A549 (cell line): ENCODE measurements at regions not wholly inside any gene's neighbourhood (a gene's known extent, or its start where the extent isn't known, plus 50 kb on each side); places are given as distances from the start of the nearest gene placed in this dataset.

Experiments
- ATAC-seq, 2 experiments: fragments of 200-7000 bp in 1 of 2; fragments of >200 bp in 1 of 2; cut with Nextera tagmentation in 1 of 2; cut with Tn5 transposase in 1 of 2; 3 replicates each; pipeline versions ENCODE4 v1.8.0 to v1.9.1; 2018 to 2020; ENCODE audit warnings: mild to moderate bottlenecking in 1 of 2, moderate library complexity in 1 of 2
- CTCF ChIA-PET: fragments of 300-600 bp; sonication (Branson Sonifier 250); formaldehyde crosslinking; extraction: SDS; loops from one replicate; lab custom pipeline; 2021; ENCODE audit warnings: antibody characterized with exemption, inconsistent platforms; lab: Yijun Ruan, JAX
- POLR2A ChIA-PET: fragments of 350-600 bp; formaldehyde crosslinking; extraction: SDS; loops from one replicate; lab custom pipeline; 2021; ENCODE audit warnings: antibody characterized with exemption, inconsistent platforms; lab: Yijun Ruan, JAX
- DNase-seq, 2 experiments: peaks; one replicate each; pipeline versions ENCODE4 v3.0.0 to v3.0.0-alpha.2; 2011 to 2016; ENCODE audit warnings: low read depth in 1 of 2, low spot score in 1 of 2
- FAIRE-seq: peaks from 2 replicates; lab custom pipeline; 2011; peaks lifted over from hg19 to GRCh38; lab: Jason Lieb, UNC
- H3K27ac ChIP-seq, 2 experiments: fragments of >200 bp; sonication (Bioruptor Twin); formaldehyde crosslinking; 3 replicates each; pipeline ENCODE4 v1.5.1; 2016 to 2017
- H3K4me1 ChIP-seq: fragments of >200 bp; sonication (Bioruptor Twin); formaldehyde crosslinking; 3 replicates; pipeline ENCODE4 v1.6.1; 2016
- H3K4me2 ChIP-seq: fragments of >200 bp; sonication (Bioruptor Twin); formaldehyde crosslinking; 3 replicates; pipeline ENCODE4 v1.6.1; 2016
- H3K4me3 ChIP-seq: fragments of >200 bp; sonication (Bioruptor Twin); formaldehyde crosslinking; 3 replicates; pipeline ENCODE4 v1.5.1; 2016
- H3K9me3 ChIP-seq: fragments of >200 bp; sonication (Bioruptor Twin); formaldehyde crosslinking; 3 replicates; pipeline ENCODE4 v1.6.1; 2016
- BHLHE40 ChIP-seq: IDR thresholded peaks from 2 replicates; pipeline ENCODE4 v1.6.1; 2012; ENCODE audit warnings: low read depth, low read length, inconsistent platforms
- CTCF ChIP-seq: fragments of >200 bp; sonication (Bioruptor Twin); formaldehyde crosslinking; IDR thresholded peaks from 3 replicates; pipeline ENCODE4 v1.5.1; 2016
- FOSB ChIP-seq: fragments of 250-450 bp; sonication (Bioruptor Pico); IDR thresholded peaks from 2 replicates; pipeline ENCODE4 v1.5.0; 2020; ENCODE audit warnings: mild to moderate bottlenecking, moderate library complexity
- HDAC2 ChIP-seq: fragments of 200-600 bp; sonication (generic); IDR thresholded peaks from 2 replicates; pipeline ENCODE4 v1.6.1; 2016
- HES2 ChIP-seq: fragments of >200 bp; sonication (Bioruptor Twin); formaldehyde crosslinking; IDR thresholded peaks from 2 replicates; pipeline ENCODE4 v1.6.1; 2016
- JUN ChIP-seq, 2 experiments: fragments of >200 bp; sonication (Bioruptor Twin); formaldehyde crosslinking; IDR thresholded peaks; 2 replicates in 1 of 2; 3 replicates in 1 of 2; pipeline ENCODE4 v1.6.1; 2016 to 2017
- KDM5A ChIP-seq: fragments of 200-600 bp; sonication (generic); IDR thresholded peaks from 2 replicates; pipeline ENCODE4 v1.6.1; 2016; ENCODE audit warnings: antibody characterized with exemption, mild to moderate bottlenecking
- MYC ChIP-seq: IDR thresholded peaks from 2 replicates; pipeline ENCODE4 v1.6.1; 2012; ENCODE audit warnings: mild to moderate bottlenecking, inconsistent platforms, low read length, improper control_type of control experiment, borderline replicate concordance
- NR3C1 ChIP-seq: fragments of >200 bp; sonication (Bioruptor Twin); formaldehyde crosslinking; IDR thresholded peaks from 3 replicates; pipeline ENCODE4 v1.6.1; 2017
- PBX3 ChIP-seq: IDR thresholded peaks from 2 replicates; pipeline ENCODE4 v1.6.1; 2012
- RNF2 ChIP-seq: fragments of 200-600 bp; sonication (generic); IDR thresholded peaks from 2 replicates; pipeline ENCODE4 v1.6.1; 2016; ENCODE audit warnings: low read depth, mild to moderate bottlenecking, antibody characterized with exemption, moderate library complexity, borderline replicate concordance
- SMC3 ChIP-seq: fragments of >200 bp; sonication (Bioruptor Twin); formaldehyde crosslinking; IDR thresholded peaks from 3 replicates; pipeline ENCODE4 v1.6.1; 2018; ENCODE audit warnings: inconsistent platforms
- ZC3H11A ChIP-seq: fragments of 450-650 bp; IDR thresholded peaks from 2 replicates; pipeline ENCODE4 v1.6.1; 2014; ENCODE audit warnings: antibody characterized with exemption, mild to moderate bottlenecking
- WGBS: methylation state at CpG from one replicate; pipeline ENCODE4 v1.1.6; 2017; ENCODE audit errors: missing lambda C conversion rate; 5-methylcytosine and 5-hydroxymethylcytosine counted together

DNA sequence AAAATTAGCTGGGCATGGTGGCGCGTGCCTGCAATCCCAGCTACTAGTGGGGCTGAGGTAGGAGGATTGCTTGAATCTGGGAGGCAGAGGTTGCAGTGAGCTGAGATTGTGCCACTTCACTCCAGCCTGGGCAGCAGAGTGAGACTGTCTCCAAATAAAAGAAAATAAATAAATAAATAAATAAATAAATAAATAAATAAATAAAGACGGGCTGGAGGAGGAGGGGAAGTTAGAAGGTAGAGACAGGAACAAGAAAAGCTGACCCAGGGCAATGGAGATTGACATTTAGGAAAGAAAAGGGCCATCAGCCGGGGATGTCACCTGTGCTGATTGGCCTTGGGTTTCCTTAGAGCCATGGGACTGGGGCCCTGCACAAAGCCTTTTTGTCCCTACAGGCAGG lies 153.7 kb upstream of the IGSF21 start:
- no peaks in the 10 kb centered on the region for H3K9me3 ChIP-seq
- no peak for FAIRE-seq
- ChIA-PET CTCF (no interaction called here), POLR2A (no interaction called here)
- no peak overlapping the region for H3K27ac ChIP-seq
- no peak for ATAC-seq
- peak; percentile 54; the same call in 1 of the 2 replicates for TF ChIP-seq ZC3H11A
- TF ChIP-seq KDM5A, result no peak
- no peak for TF ChIP-seq CTCF
- TF ChIP-seq MYC, result no peak
- DNase-seq, result no peak
- WGBS, result 75% methylated on average over 4 of the region's 4 CpGs
- H3K4me2 ChIP-seq, result no peak overlapping the region
- no peaks in the 10 kb centered on the region for H3K4me1 ChIP-seq
- H3K4me3 ChIP-seq, result no peak overlapping the region

DNA sequence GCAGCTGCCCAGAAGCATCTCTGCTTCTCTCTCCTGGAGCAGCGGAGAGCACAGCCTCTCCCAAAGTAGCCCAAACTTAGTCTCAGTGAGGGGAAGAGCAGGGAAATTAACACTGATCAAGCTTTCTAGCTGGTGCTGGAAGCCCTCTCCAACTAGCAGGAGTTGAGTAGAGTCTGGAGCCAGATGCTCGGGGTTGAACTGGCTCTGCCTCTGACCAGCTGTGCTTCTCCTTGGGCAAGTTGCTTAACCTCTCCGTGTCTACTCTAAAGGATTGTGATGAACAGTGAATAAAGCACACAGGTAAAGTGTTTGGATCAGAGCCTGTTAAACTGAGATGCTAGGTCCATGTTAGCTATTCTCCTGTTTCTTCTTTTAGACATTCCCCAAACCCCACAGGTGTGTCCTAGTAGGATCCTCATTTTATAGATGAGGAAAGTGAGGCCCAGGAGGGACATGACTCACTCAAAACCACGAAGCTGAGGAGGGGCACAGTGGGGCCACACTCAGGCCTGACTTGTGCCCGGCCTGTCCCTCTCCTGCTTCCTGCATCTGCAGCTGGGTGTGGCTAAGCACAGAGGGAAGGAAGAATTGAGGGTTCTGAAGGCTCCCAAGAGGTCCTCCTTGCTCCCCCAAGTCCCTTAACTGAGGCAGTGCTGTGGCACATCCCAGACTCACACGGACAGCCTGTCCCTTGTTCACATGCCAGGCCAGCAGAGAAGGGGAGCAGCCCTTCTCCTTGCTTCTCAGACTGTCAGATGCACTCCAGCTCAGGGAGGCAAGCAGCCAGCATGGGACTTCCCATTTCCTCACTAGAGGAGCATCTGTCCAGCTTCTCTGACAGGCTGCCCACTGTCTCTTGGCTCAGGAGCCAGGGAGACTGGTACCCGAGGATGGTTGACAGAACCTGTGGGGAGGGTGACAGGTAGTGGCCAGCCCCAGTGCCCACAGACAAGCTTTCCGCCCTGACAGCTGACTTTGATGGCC lies 152.0 kb upstream of the IGSF21 start:
- no peak for DNase-seq
- peak in 1 of 2 experiments; percentile 22; a peak in 2 of 6 replicates for ATAC-seq
- H3K4me3 ChIP-seq, result no peak overlapping the region
- H3K4me2 ChIP-seq, result no peak overlapping the region
- no peaks in the 10 kb centered on the region for H3K9me3 ChIP-seq
- POLR2A ChIA-PET, result no interaction called here
- H3K4me1 ChIP-seq, result no peaks in the 10 kb centered on the region
- CTCF ChIA-PET, result interaction anchor here (1.1 kb wide), 1 partner anchor 33 kb away, joined by 4 read pairs; no protein-coding TSS in a partner anchor
- WGBS, result 22% methylated on average over 8 of the region's 8 CpGs
- TF ChIP-seq FOSB (CRISPR knock-in tag), result no peak
- no peak for TF ChIP-seq RNF2
- no peak for TF ChIP-seq SMC3
- TF ChIP-seq NR3C1, result no peak
- FAIRE-seq, result no peak
- no peak overlapping the region for H3K27ac ChIP-seq

DNA sequence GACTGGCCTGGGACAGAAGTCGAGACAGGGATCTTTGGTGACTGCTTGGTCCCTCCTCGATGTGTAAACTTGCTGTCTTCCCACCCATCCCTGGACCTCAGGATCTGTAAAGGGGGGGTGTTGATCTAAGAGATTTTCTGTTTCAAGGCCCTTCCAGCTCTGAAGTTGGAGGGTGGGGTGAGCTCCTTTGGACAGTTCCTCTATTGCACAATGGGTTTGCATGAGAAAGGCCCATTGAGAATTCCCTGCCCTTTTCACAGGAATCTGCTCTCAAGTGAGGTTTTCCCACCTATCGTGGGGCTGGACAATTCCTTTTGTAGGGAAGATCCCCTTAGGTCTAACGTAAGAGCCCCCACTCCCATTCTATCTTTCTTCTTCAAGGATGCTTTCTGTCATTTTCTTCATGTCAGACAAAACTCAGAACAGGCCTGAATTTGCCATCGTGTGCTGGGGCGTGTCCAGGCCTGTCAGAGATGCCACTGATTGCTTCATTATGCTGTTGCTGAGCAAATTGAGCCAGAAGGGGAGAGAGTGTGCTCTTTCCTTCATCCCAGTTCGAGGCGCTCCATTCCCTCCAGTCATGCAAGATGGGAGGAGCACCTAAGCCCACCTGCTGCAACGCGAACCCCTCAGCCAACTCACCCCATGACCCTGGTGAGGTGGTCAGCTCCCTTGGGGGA lies 149.9 kb upstream of the IGSF21 start:
- ATAC-seq (no peak), FAIRE-seq (no peak), DNase-seq (no peak)
- Histone ChIP-seq H3K4me3 (no peak overlapping the region), H3K4me1 (no peaks in the 10 kb centered on the region), H3K27ac (no peak overlapping the region), H3K9me3 (no peaks in the 10 kb centered on the region), H3K4me2 (no peak overlapping the region)
- ChIA-PET CTCF (interaction anchor here (0.7 kb wide), 1 partner anchor 469 kb away, joined by 3 read pairs; no protein-coding TSS in a partner anchor), POLR2A (no interaction called here)
- TF ChIP-seq HDAC2, result no peak
- no peak for TF ChIP-seq JUN (IDR thresholded peaks at IDR 0.05)
- no peak for TF ChIP-seq HES2
- no peak for TF ChIP-seq PBX3
- TF ChIP-seq BHLHE40, result no peak
- no peak for TF ChIP-seq KDM5A
- TF ChIP-seq CTCF, result no peak
- 8% methylated on average over 7 of the region's 10 CpGs for WGBS
